Liver (tissue), 8 donors: ENCODE measurements at regions not wholly inside any gene's neighbourhood (a gene's known extent, or its start where the extent isn't known, plus 50 kb on each side); places are given as distances from the start of the nearest gene placed in this dataset.

Source experiments
- DNase-seq: peaks from one replicate; pipeline ENCODE4 v3.0.0-alpha.2; 2017; ENCODE audit warnings: low spot score
- H3K27ac ChIP-seq, 2 donors: one replicate each; pipeline ENCODE4 v1.7.0; 2013; ENCODE audit warnings: inconsistent platforms in 2 of 2, low read length in 2 of 2, control low read depth in 1 of 2, low read depth in 1 of 2, mild to moderate bottlenecking in 1 of 2
- H3K27me3 ChIP-seq, 4 donors: one replicate each; pipeline versions ENCODE4 v1.6.1 to v1.7.0; 2013; ENCODE audit warnings: low read length in 3 of 4, inconsistent platforms in 1 of 4, mild to moderate bottlenecking in 1 of 4, moderate library complexity in 1 of 4; ENCODE audit not compliant: control insufficient read depth in 4 of 4, insufficient read depth in 4 of 4
- H3K36me3 ChIP-seq, 4 donors: one replicate each; pipeline versions ENCODE4 v1.6.1 to v1.7.0; 2013; ENCODE audit warnings: low read length in 3 of 4, mild to moderate bottlenecking in 3 of 4, low read depth in 1 of 4, moderate library complexity in 1 of 4; ENCODE audit not compliant: control insufficient read depth in 4 of 4, insufficient read depth in 3 of 4
- H3K4me1 ChIP-seq, 4 donors: one replicate each; pipeline versions ENCODE4 v1.6.1 to v1.7.0; 2013; ENCODE audit warnings: low read length in 3 of 4, mild to moderate bottlenecking in 3 of 4, moderate library complexity in 1 of 4; ENCODE audit not compliant: control insufficient read depth in 4 of 4, insufficient read depth in 4 of 4
- H3K4me3 ChIP-seq, 3 donors: one replicate each; pipeline versions ENCODE4 v1.6.1 to v1.7.0; 2013; ENCODE audit warnings: low read length in 3 of 3, control low read depth in 1 of 3, low read depth in 1 of 3, mild to moderate bottlenecking in 1 of 3
- H3K9ac ChIP-seq, 2 donors: one replicate each; pipeline ENCODE4 v1.7.0; 2013; ENCODE audit warnings: low read length in 2 of 2, mild to moderate bottlenecking in 2 of 2, moderate library complexity in 2 of 2, control low read depth in 1 of 2, low read depth in 1 of 2
- H3K9me3 ChIP-seq, 4 donors: one replicate each; pipeline versions ENCODE4 v1.6.1 to v1.7.0; 2013; ENCODE audit warnings: low read length in 3 of 4; ENCODE audit not compliant: control insufficient read depth in 4 of 4
- FOXA2 ChIP-seq: IDR thresholded peaks from 2 replicates; pipeline ENCODE4 v1.6.1; 2016; ENCODE audit warnings: antibody characterized with exemption
- MAX ChIP-seq: IDR thresholded peaks from 2 replicates; pipeline ENCODE4 v1.6.1; 2016; ENCODE audit warnings: antibody characterized with exemption
- NR2F2 ChIP-seq: IDR thresholded peaks from 2 replicates; pipeline ENCODE4 v1.6.1; 2016; ENCODE audit warnings: antibody characterized with exemption
- REST ChIP-seq: IDR thresholded peaks from 2 replicates; pipeline ENCODE4 v1.6.1; 2016; ENCODE audit warnings: antibody characterized with exemption, mild to moderate bottlenecking
- RXRA ChIP-seq, 2 donors: IDR thresholded peaks; 2 replicates each; pipeline ENCODE4 v1.6.1; 2017 to 2018; ENCODE audit warnings: antibody characterized with exemption in 2 of 2, mild to moderate bottlenecking in 1 of 2
- SP1 ChIP-seq: IDR thresholded peaks from 2 replicates; pipeline ENCODE4 v1.6.1; 2018; ENCODE audit warnings: antibody characterized with exemption, mild to moderate bottlenecking
- TAF1 ChIP-seq: conservative IDR thresholded peaks from 2 replicates; pipeline ENCODE4 v1.6.1; 2016; ENCODE audit warnings: antibody characterized with exemption, mild to moderate bottlenecking
- YY1 ChIP-seq: IDR thresholded peaks from 2 replicates; pipeline ENCODE4 v1.6.1; 2016; ENCODE audit warnings: antibody characterized with exemption, mild to moderate bottlenecking
- WGBS: extraction: QIAGEN DNeasy Blood & Tissue Kit; methylation state at CpG from one replicate; pipeline ENCODE4 v1.1.7; 2013; 5-methylcytosine and 5-hydroxymethylcytosine counted together
- TF ChIP-seq, protein P1 (sequence below): fragments of 150-350 bp; IDR thresholded peaks from 2 replicates; pipeline ENCODE4 v1.5.1; 2017; ENCODE audit warnings: improper control_type of control experiment, low read depth, low read length; ENCODE audit not compliant: missing input control
- TF ChIP-seq, protein P2 (sequence below): IDR thresholded peaks from 2 replicates; pipeline ENCODE4 v1.6.1; 2016; ENCODE audit warnings: antibody characterized with exemption
- TF ChIP-seq, protein P3 (sequence below): IDR thresholded peaks from 2 replicates; pipeline ENCODE4 v1.6.1; 2016; ENCODE audit warnings: antibody characterized with exemption
- donor health status: healthy.
- donor health status: healthy.
- donor health status: healthy.
- donor health status: healthy.
- donor health status: healthy.

DNA sequence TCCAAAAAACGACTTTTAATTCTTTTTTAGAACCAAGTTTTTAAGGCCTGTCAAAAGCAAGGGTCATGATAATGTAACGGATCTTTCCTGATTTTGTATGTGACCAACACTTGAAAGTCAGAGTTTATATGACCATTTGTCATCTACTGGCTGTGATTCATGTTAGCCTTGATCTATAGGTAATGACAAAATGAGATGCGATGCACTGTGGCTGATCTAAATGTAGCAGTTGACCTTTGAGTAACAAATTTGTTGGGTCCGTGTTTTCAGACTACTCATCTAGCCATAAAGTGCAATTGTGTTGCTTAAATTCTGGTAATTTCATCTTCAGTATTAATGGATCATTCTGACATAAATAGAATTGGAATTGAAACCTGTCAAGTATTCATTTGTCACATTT, 202.5 kb downstream of the PCDH7 start (continued):
- TF ChIP-seq, protein P1, sequence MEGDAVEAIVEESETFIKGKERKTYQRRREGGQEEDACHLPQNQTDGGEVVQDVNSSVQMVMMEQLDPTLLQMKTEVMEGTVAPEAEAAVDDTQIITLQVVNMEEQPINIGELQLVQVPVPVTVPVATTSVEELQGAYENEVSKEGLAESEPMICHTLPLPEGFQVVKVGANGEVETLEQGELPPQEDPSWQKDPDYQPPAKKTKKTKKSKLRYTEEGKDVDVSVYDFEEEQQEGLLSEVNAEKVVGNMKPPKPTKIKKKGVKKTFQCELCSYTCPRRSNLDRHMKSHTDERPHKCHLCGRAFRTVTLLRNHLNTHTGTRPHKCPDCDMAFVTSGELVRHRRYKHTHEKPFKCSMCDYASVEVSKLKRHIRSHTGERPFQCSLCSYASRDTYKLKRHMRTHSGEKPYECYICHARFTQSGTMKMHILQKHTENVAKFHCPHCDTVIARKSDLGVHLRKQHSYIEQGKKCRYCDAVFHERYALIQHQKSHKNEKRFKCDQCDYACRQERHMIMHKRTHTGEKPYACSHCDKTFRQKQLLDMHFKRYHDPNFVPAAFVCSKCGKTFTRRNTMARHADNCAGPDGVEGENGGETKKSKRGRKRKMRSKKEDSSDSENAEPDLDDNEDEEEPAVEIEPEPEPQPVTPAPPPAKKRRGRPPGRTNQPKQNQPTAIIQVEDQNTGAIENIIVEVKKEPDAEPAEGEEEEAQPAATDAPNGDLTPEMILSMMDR: no peak
- TF ChIP-seq RXRA (IDR thresholded peaks at IDR 0.05) (no peak), MAX (no peak), NR2F2 (no peak)

GRCh38 chr4:30924495-30924894, 204.3 kb downstream of the PCDH7 start:
- no peak for DNase-seq
- TF ChIP-seq FOXA2 (no peak), TAF1 (no peak)

DNA sequence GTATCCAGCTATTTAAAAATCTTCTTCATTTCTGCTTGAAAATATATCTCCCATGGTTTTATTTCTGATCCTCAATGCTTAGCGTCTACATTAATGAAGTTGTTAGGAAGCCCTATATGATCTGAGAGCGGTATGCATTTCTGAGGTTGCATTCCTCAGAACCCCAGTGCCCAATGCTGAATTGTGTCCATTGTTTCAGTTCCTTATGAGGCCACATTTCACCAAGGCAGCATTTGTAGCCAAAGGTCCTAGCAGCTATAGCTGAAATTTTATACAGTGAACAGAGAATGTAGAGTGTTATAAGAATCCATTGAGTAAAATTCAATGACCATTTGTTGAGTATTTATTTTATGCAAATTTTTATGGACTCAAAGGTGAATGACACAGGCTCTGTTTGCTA, 209.5 kb downstream of the PCDH7 start:
- no peak for DNase-seq
- TF ChIP-seq, protein P2, sequence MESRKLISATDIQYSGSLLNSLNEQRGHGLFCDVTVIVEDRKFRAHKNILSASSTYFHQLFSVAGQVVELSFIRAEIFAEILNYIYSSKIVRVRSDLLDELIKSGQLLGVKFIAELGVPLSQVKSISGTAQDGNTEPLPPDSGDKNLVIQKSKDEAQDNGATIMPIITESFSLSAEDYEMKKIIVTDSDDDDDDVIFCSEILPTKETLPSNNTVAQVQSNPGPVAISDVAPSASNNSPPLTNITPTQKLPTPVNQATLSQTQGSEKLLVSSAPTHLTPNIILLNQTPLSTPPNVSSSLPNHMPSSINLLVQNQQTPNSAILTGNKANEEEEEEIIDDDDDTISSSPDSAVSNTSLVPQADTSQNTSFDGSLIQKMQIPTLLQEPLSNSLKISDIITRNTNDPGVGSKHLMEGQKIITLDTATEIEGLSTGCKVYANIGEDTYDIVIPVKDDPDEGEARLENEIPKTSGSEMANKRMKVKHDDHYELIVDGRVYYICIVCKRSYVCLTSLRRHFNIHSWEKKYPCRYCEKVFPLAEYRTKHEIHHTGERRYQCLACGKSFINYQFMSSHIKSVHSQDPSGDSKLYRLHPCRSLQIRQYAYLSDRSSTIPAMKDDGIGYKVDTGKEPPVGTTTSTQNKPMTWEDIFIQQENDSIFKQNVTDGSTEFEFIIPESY: no peak
- no peak for TF ChIP-seq NR2F2
- TF ChIP-seq SP1: no peak
- no peak for TF ChIP-seq REST
- TF ChIP-seq YY1: no peak
- TF ChIP-seq, protein P3, sequence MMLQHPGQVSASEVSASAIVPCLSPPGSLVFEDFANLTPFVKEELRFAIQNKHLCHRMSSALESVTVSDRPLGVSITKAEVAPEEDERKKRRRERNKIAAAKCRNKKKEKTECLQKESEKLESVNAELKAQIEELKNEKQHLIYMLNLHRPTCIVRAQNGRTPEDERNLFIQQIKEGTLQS: no peak
- Histone ChIP-seq H3K9ac (no peak overlapping the region), H3K27ac (no peak overlapping the region), H3K27me3 (no peaks in the 10 kb centered on the region), H3K4me3 (no peak overlapping the region), H3K4me1 (no peaks in the 10 kb centered on the region), H3K9me3 (no peaks in the 10 kb centered on the region), H3K36me3 (no peaks in the 10 kb centered on the region)
- WGBS: 88% methylated on average over 2 of the region's 2 CpGs

More at GRCh38 chr4:30924495-30924894, 204.3 kb downstream of the PCDH7 start:
- H3K27ac ChIP-seq: no peak overlapping the region
- no peaks in the 10 kb centered on the region for H3K9me3 ChIP-seq
- no peaks in the 10 kb centered on the region for H3K36me3 ChIP-seq
- no peak overlapping the region for H3K9ac ChIP-seq
- H3K4me3 ChIP-seq: no peak overlapping the region
- no peaks in the 10 kb centered on the region for H3K27me3 ChIP-seq
- no peaks in the 10 kb centered on the region for H3K4me1 ChIP-seq
